Stomach (tissue), 8 donors: ENCODE measurements at regions not wholly inside any gene's neighbourhood (a gene's known extent, or its start where the extent isn't known, plus 50 kb on each side); places are given as distances from the start of the nearest gene placed in this dataset.

Experiments
- DNase-seq, 2 donors: peaks; one replicate each; pipeline versions ENCODE4 v3.0.0 to v3.0.0-alpha.2; 2013 to 2019
- H3K27ac ChIP-seq, 5 donors: fragments of 200-600 bp in 4 of 5; sonication (generic) in 4 of 5; one replicate each; pipeline ENCODE4 v1.5.1; 2013 to 2019; ENCODE audit warnings: mild to moderate bottlenecking in 1 of 5, moderate library complexity in 1 of 5
- H3K27me3 ChIP-seq, 3 donors: fragments of 200-600 bp; sonication (generic); one replicate each; pipeline ENCODE4 v1.5.1; 2017 to 2019; ENCODE audit warnings: mixed run types in 1 of 3
- H3K36me3 ChIP-seq, 4 donors: fragments of 200-600 bp; sonication (generic); 1 replicate in 3 of 4; 2 replicates in 1 of 4; pipeline ENCODE4 v1.5.1; 2016 to 2019
- H3K4me1 ChIP-seq, 4 donors: fragments of 200-600 bp; sonication (generic); one replicate each; pipeline ENCODE4 v1.5.1; 2016 to 2019
- H3K4me3 ChIP-seq, 4 donors: fragments of 200-600 bp; sonication (generic) in 3 of 4; one replicate each; pipeline ENCODE4 v1.5.1; 2016 to 2019; ENCODE audit warnings: mild to moderate bottlenecking in 1 of 4
- H3K9me3 ChIP-seq, 4 donors: fragments of 200-600 bp; sonication (generic); one replicate each; pipeline ENCODE4 v1.5.1; 2016 to 2019
- CTCF ChIP-seq, 7 experiments: fragments of 450-650 bp in 4 of 7; fragments of 200-600 bp in 3 of 7; sonication (generic) in 3 of 7; IDR thresholded peaks; one replicate each; pipeline ENCODE4 v1.5.1; 2016 to 2019; ENCODE audit warnings: antibody characterized with exemption in 7 of 7, control low read depth in 2 of 7, mild to moderate bottlenecking in 1 of 7
- EP300 ChIP-seq: sonication (generic); formaldehyde crosslinking; IDR thresholded peaks from one replicate; pipeline ENCODE4 v1.6.1; 2017; ENCODE audit warnings: antibody characterized with exemption
- POLR2A ChIP-seq, 4 donors: fragments of 450-650 bp; IDR thresholded peaks; one replicate each; pipeline ENCODE4 v1.6.1; 2016; ENCODE audit warnings: antibody characterized with exemption in 4 of 4, control low read depth in 2 of 4, mild to moderate bottlenecking in 1 of 4, moderate library complexity in 1 of 4
- POLR2AphosphoS5 ChIP-seq, 3 donors: sonication (generic); formaldehyde crosslinking; IDR thresholded peaks; one replicate each; pipeline ENCODE4 v1.6.1; 2016; ENCODE audit warnings: antibody characterized with exemption in 3 of 3
- WGBS, 5 donors: extraction: QIAGEN DNeasy Blood & Tissue Kit in 3 of 5; methylation state at CpG; one replicate each; pipeline versions ENCODE4 v1.1.5 to v1.1.7; 2013 to 2018; 5-methylcytosine and 5-hydroxymethylcytosine counted together
- intact Hi-C: fragments of 100-400 bp; cut with DNase I; formaldehyde crosslinking; loops from one replicate; pipeline ENCODE4 v1.15.1; 2023; ENCODE audit warnings: low total_unique reads
- donor health status: healthy with polysubstance abuse.
- donor health status: Bipolar disorder and iron deficiency.
- donor health status: healthy.

- Histone ChIP-seq H3K4me1 (peaks cover 0 to 12% (median 5%) of the 10 kb centered on the region in 4 donors), H3K27me3 (no peaks in the 10 kb centered on the region), H3K36me3 (no peaks in the 10 kb centered on the region), H3K27ac (no peak overlapping the region), H3K9me3 (no peaks in the 10 kb centered on the region), H3K4me3 (no peak overlapping the region)
- intact Hi-C loops, result no loop called here
- WGBS, 5 donors, result 95 to 100% (median 98%) methylated on average over 4 of the region's 4 CpGs
- TF ChIP-seq POLR2A (IDR thresholded peaks at IDR 0.05), result no peak
- no peak for TF ChIP-seq EP300
- TF ChIP-seq CTCF (IDR thresholded peaks at IDR 0.05), result no peak
- TF ChIP-seq POLR2AphosphoS5 (IDR thresholded peaks at IDR 0.05), result no peak
- DNase-seq, result no peak
Observed at GRCh38 chr1:217336724-217337123, 294.2 kb downstream of the GPATCH2 start.

DNA sequence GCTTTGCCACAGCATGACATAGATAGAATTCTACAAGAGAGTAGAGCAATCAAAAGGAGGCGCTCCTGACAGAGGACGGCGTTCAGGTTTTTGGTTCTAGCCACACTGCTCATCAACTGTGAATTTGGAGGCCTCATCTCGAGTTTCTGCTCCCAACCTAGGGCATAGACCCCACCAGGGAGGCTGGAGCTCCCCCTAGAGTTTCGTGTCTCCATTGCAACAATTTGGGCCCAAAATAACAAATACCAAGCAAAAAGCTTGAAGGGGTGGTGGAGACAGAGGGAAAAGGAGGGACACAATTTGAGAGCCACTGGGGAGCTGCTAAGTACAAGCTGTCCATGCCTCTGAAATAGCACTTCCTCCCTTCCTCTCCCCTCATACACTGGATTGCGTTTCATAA, 297.0 kb downstream of the GPATCH2 start:
- TF ChIP-seq CTCF (IDR thresholded peaks at IDR 0.05) (peak in 2 of 7 experiments; percentile 17), EP300 (no peak)
- H3K27me3 ChIP-seq, result no peaks in the 10 kb centered on the region
- H3K4me3 ChIP-seq, result no peak overlapping the region
- H3K4me1 ChIP-seq, result peaks cover 0 to 18% (median 8%) of the 10 kb centered on the region in 4 donors
- H3K9me3 ChIP-seq, result peaks cover 0 to 6% (median 0%) of the 10 kb centered on the region in 4 donors
- intact Hi-C loops, result no loop called here
- WGBS, 5 donors, result 58 to 68% (median 64%) methylated on average over 6 of the region's 6 CpGs
- peak in 1 of 2 donors; percentile 23 for DNase-seq
- no peak overlapping the region for H3K27ac ChIP-seq
- H3K36me3 ChIP-seq, result no peaks in the 10 kb centered on the region

GRCh38 chr1:217332431-217333065, 298.3 kb downstream of the GPATCH2 start:
- WGBS, 5 donors, result 82 to 87% (median 82%) methylated on average over 4 of the region's 4 CpGs
- peak; percentile 31 to 57 for DNase-seq
- peaks cover 0 to 18% (median 8%) of the 10 kb centered on the region in 4 donors for H3K4me1 ChIP-seq
- H3K4me3 ChIP-seq, result no peak overlapping the region
- H3K27me3 ChIP-seq, result no peaks in the 10 kb centered on the region
- intact Hi-C loops, result no loop called here
- no peak overlapping the region for H3K27ac ChIP-seq
- H3K9me3 ChIP-seq, result peaks cover 0 to 6% (median 0%) of the 10 kb centered on the region in 4 donors
- no peaks in the 10 kb centered on the region for H3K36me3 ChIP-seq
- no peak for TF ChIP-seq POLR2AphosphoS5 (IDR thresholded peaks at IDR 0.05)
- TF ChIP-seq POLR2A (IDR thresholded peaks at IDR 0.05), result no peak
- no peak for TF ChIP-seq EP300
- TF ChIP-seq CTCF (IDR thresholded peaks at IDR 0.05), result no peak

DNA sequence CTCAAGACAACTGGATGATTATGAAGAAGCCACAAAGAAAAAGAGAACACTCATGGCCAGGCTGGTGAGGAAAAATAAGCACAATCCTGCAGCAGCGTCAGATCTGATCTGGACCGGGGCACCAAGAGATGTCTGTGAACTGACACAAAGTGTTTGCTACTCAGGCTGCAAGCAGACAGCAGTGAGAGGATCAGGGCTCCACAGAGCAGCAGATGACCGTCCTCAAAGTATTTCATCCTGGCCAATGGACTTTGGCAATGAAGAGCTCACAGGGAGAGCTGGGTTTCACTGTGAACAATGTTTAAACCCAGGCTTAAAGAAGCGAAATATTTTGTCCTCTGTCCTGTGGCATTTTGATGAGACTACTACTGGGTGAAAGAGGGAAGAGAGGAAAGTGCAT, 299.2 kb downstream of the GPATCH2 start:
- TF ChIP-seq EP300 (no peak), CTCF (IDR thresholded peaks at IDR 0.05) (no peak), POLR2AphosphoS5 (IDR thresholded peaks at IDR 0.05) (no peak), POLR2A (IDR thresholded peaks at IDR 0.05) (no peak)
- H3K4me3 ChIP-seq, result no peak overlapping the region
- H3K9me3 ChIP-seq, result peaks cover 0 to 6% (median 0%) of the 10 kb centered on the region in 4 donors
- intact Hi-C loops, result no loop called here
- DNase-seq, result peak in 1 of 2 donors; percentile 20
- H3K27ac ChIP-seq, result no peak overlapping the region
- no peaks in the 10 kb centered on the region for H3K36me3 ChIP-seq
- peaks cover 0 to 18% (median 8%) of the 10 kb centered on the region in 4 donors for H3K4me1 ChIP-seq
- no peaks in the 10 kb centered on the region for H3K27me3 ChIP-seq
- 37 to 71% (median 58%) methylated on average over 4 of the region's 4 CpGs for WGBS, 5 donors
